ENCODE measurements at regions not wholly inside any gene's neighbourhood (a gene's known extent, or its start where the extent isn't known, plus 50 kb on each side); places are given as distances from the start of the nearest gene placed in this dataset.

DNA sequence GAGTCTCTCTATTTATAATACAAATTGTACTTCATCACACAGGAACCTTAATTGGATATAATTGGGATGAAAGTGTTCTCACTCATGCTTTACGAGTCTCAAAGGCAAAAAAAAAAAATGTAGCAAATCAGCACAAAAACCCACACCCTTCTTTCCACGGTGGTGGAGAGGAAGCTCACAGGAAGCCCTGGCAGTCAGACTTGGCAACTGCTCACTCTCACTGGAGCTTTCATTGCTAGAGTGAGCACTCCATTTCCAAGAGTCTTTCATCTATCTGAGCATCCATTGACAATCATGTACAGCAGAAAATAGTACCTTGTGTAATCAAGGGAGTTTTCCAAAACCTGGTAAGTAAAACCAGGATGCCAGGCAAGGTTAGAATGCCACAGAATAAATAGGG lies 2159.4 kb upstream of the AGA start:
- in situ Hi-C loops (cut with MboI; ENCODE audit: low sequenced_read_pairs in 4 of 4): no loop called here
- Histone ChIP-seq H3K4me3 (no peak overlapping the region), H3K27me3 (no peaks in the 10 kb centered on the region), H3K4me1 (no peaks in the 10 kb centered on the region), H3K36me3 (no peaks in the 10 kb centered on the region), H3K9me3 (no peaks in the 10 kb centered on the region), H3K27ac (no peak overlapping the region)
- DNase-seq: no peak
- intact Hi-C loops (cut with DNase I; ENCODE audit: low total_unique reads): no loop called here
- ATAC-seq: no peak
- TF ChIP-seq, protein P1, sequence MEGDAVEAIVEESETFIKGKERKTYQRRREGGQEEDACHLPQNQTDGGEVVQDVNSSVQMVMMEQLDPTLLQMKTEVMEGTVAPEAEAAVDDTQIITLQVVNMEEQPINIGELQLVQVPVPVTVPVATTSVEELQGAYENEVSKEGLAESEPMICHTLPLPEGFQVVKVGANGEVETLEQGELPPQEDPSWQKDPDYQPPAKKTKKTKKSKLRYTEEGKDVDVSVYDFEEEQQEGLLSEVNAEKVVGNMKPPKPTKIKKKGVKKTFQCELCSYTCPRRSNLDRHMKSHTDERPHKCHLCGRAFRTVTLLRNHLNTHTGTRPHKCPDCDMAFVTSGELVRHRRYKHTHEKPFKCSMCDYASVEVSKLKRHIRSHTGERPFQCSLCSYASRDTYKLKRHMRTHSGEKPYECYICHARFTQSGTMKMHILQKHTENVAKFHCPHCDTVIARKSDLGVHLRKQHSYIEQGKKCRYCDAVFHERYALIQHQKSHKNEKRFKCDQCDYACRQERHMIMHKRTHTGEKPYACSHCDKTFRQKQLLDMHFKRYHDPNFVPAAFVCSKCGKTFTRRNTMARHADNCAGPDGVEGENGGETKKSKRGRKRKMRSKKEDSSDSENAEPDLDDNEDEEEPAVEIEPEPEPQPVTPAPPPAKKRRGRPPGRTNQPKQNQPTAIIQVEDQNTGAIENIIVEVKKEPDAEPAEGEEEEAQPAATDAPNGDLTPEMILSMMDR (IDR thresholded peaks at IDR 0.05 in 4 of 5, conservative IDR thresholded peaks at IDR 0.05 in 1 of 5): no peak
- TF ChIP-seq POLR2A (IDR thresholded peaks at IDR 0.05): no peak

DNA sequence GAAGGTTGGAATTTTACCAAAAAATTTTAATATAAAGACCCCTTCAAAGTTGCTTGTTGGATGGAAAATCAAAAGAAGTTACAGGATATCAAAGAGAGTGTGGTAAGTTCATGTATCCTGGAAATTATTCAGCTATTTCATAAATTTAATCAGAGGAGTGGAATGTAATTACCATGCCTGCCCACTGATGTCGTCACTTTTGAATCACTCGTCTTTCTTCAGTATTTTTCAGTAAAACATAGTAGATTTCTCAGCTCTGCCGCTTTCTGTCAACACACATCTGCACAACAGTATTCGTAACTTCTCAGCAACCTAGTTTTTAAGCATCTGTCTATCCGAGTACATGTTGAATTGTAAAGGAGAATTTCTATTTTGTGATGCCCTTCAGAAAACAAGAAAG lies 2163.0 kb upstream of the AGA start:
- in situ Hi-C loops (cut with MboI; ENCODE audit: low sequenced_read_pairs in 4 of 4): no loop called here
- intact Hi-C loops (cut with DNase I; ENCODE audit: low total_unique reads): no loop called here
- Histone ChIP-seq H3K36me3 (no peaks in the 10 kb centered on the region), H3K27me3 (no peaks in the 10 kb centered on the region), H3K27ac (no peak overlapping the region), H3K9me3 (no peaks in the 10 kb centered on the region), H3K4me3 (no peak overlapping the region), H3K4me1 (no peaks in the 10 kb centered on the region)
- TF ChIP-seq, protein P1 (IDR thresholded peaks at IDR 0.05 in 4 of 5, conservative IDR thresholded peaks at IDR 0.05 in 1 of 5): no peak
- no peak for TF ChIP-seq POLR2A (IDR thresholded peaks at IDR 0.05)
- DNase-seq (no peak), ATAC-seq (no peak)

DNA sequence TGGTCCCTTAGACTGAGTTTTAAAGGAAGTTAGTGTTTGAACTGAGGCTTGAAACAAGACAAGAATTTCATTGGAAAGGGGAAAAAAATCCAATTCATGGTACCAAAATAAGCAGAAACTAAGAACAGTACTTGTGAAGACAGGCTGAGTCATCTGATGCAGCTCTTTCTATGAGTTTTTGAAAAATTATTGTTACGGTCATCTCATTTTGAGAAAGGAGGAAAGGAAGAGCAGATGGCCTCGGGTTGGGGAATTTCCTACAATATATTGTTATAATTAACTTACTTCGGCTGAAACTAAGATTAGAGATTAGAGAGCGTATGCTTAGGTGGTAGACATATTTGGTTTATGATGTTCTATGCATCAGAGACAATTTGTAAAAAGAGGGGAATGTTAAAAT lies 2164.8 kb upstream of the AGA start:
- H3K36me3 ChIP-seq: no peaks in the 10 kb centered on the region
- H3K4me1 ChIP-seq: no peaks in the 10 kb centered on the region
- H3K27me3 ChIP-seq: no peaks in the 10 kb centered on the region
- in situ Hi-C loops (cut with MboI; ENCODE audit: low sequenced_read_pairs in 4 of 4): no loop called here
- no peak overlapping the region for H3K4me3 ChIP-seq
- intact Hi-C loops (cut with DNase I; ENCODE audit: low total_unique reads): no loop called here
- DNase-seq (no peak), ATAC-seq (no peak)
- TF ChIP-seq POLR2A (IDR thresholded peaks at IDR 0.05): no peak
- TF ChIP-seq, protein P1 (IDR thresholded peaks at IDR 0.05 in 4 of 5, conservative IDR thresholded peaks at IDR 0.05 in 1 of 5): no peak
- no peaks in the 10 kb centered on the region for H3K9me3 ChIP-seq
- H3K27ac ChIP-seq: no peak overlapping the region

DNA sequence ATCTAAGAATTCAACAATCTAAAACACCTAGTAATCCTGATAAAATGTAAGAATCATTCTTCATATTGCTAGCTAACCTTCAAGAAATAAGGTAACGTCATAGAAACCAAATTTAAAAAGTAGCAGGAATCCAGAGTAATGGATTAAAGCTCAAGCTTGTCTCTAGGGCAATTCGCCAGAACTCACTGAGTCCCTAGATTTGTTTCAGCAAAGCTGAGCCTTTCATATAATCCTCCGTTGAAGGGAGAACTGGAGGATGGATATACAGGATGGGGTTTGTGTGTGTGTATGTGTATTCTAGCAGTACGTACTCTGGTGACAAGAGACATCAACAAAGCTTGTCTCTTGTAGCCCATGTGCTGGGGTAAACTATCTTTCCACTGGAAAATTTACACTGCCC lies 2173.5 kb upstream of the AGA start:
- ATAC-seq (no peak), DNase-seq (no peak)
- no peaks in the 10 kb centered on the region for H3K27me3 ChIP-seq
- no peaks in the 10 kb centered on the region for H3K36me3 ChIP-seq
- no peaks in the 10 kb centered on the region for H3K4me1 ChIP-seq
- H3K4me3 ChIP-seq: no peak overlapping the region
- in situ Hi-C loops (cut with MboI; ENCODE audit: low sequenced_read_pairs in 4 of 4) (no loop called here), intact Hi-C loops (cut with DNase I; ENCODE audit: low total_unique reads) (no loop called here)
- no peak overlapping the region for H3K27ac ChIP-seq
- no peaks in the 10 kb centered on the region for H3K9me3 ChIP-seq
- TF ChIP-seq POLR2A (IDR thresholded peaks at IDR 0.05): no peak
- TF ChIP-seq, protein P1 (IDR thresholded peaks at IDR 0.05 in 4 of 5, conservative IDR thresholded peaks at IDR 0.05 in 1 of 5): no peak

DNA sequence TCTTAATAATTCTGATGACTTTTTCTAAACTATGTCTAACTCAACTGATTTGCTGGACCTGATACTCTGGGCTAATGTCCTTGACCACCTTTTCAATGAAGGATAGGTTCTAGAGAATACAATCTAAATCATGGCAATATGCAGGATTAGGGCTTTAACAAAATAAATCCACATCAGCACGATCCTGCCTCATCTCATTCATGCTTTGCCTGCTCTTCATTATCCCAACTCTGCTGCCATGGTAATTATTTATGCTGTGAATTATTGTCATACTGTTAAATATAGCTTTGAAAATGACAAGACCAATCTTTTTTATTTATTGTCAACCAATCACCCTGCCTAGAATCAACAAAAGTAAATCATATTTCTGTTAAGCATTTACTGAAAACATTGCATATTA lies 2176.7 kb upstream of the AGA start:
- Histone ChIP-seq H3K4me3 (no peak overlapping the region), H3K36me3 (no peaks in the 10 kb centered on the region), H3K4me1 (no peaks in the 10 kb centered on the region), H3K9me3 (no peaks in the 10 kb centered on the region), H3K27me3 (no peaks in the 10 kb centered on the region), H3K27ac (no peak overlapping the region)
- intact Hi-C loops (cut with DNase I; ENCODE audit: low total_unique reads) (no loop called here), in situ Hi-C loops (cut with MboI; ENCODE audit: low sequenced_read_pairs in 4 of 4) (no loop called here)
- ATAC-seq (no peak), DNase-seq (no peak)
- no peak for TF ChIP-seq POLR2A (IDR thresholded peaks at IDR 0.05)
- TF ChIP-seq, protein P1 (IDR thresholded peaks at IDR 0.05 in 4 of 5, conservative IDR thresholded peaks at IDR 0.05 in 1 of 5): no peak

All from gastrocnemius medialis (tissue), 4 donors.